ENCODE measurements at regions not wholly inside any gene's neighbourhood (a gene's known extent, or its start where the extent isn't known, plus 50 kb on each side); places are given as distances from the start of the nearest gene placed in this dataset.

GRCh38 chr14:51552768-51553404 is 98.8 kb upstream of the FRMD6 start:
- DNase-seq (ENCODE audit: low read depth): no peak
- H3K4me3 ChIP-seq (ENCODE audit: low read depth, low read length): no peak overlapping the region
- TF ChIP-seq CTCF (IDR thresholded peaks at IDR 0.05; ENCODE audit: insufficient read depth, low read depth, low read length): no peak

- no peak for TF ChIP-seq CTCF (IDR thresholded peaks at IDR 0.05; ENCODE audit: insufficient read depth, low read depth, low read length)
- H3K4me3 ChIP-seq (ENCODE audit: low read depth, low read length): no peak overlapping the region
- DNase-seq (ENCODE audit: low read depth): peak; percentile 53
Observed at GRCh38 chr14:51554339-51554920, 97.3 kb upstream of the FRMD6 start.

- H3K4me3 ChIP-seq (ENCODE audit: low read depth, low read length): no peak overlapping the region
- peak; percentile 32 for TF ChIP-seq CTCF (IDR thresholded peaks at IDR 0.05; ENCODE audit: insufficient read depth, low read depth, low read length)
- DNase-seq (ENCODE audit: low read depth): peak; percentile 51
Observed at GRCh38 chr14:51554953-51555352, 96.8 kb upstream of the FRMD6 start.

- no peak overlapping the region for H3K4me3 ChIP-seq (ENCODE audit: low read depth, low read length)
- DNase-seq (ENCODE audit: low read depth): no peak
- no peak for TF ChIP-seq CTCF (IDR thresholded peaks at IDR 0.05; ENCODE audit: insufficient read depth, low read depth, low read length)
Observed at GRCh38 chr14:51561141-51561540, 90.6 kb upstream of the FRMD6 start.

GRCh38 chr14:51562816-51563215 is 88.9 kb upstream of the FRMD6 start:
- DNase-seq (ENCODE audit: low read depth): no peak
- H3K4me3 ChIP-seq (ENCODE audit: low read depth, low read length): no peak overlapping the region
- TF ChIP-seq CTCF (IDR thresholded peaks at IDR 0.05; ENCODE audit: insufficient read depth, low read depth, low read length): no peak

- DNase-seq (ENCODE audit: low read depth): no peak
- no peak overlapping the region for H3K4me3 ChIP-seq (ENCODE audit: low read depth, low read length)
- TF ChIP-seq CTCF (IDR thresholded peaks at IDR 0.05; ENCODE audit: insufficient read depth, low read depth, low read length): no peak
Observed at GRCh38 chr14:51563560-51563959, 88.2 kb upstream of the FRMD6 start.

- H3K4me3 ChIP-seq (ENCODE audit: low read depth, low read length): no peak overlapping the region
- TF ChIP-seq CTCF (IDR thresholded peaks at IDR 0.05; ENCODE audit: insufficient read depth, low read depth, low read length): no peak
- no peak for DNase-seq (ENCODE audit: low read depth)
Observed at GRCh38 chr14:51564460-51564859, 87.2 kb upstream of the FRMD6 start.
